ENCODE measurements at regions not wholly inside any gene's neighbourhood (a gene's known extent, or its start where the extent isn't known, plus 50 kb on each side); places are given as distances from the start of the nearest gene placed in this dataset.

GRCh38 chr10:132481690-132482089 is 55.9 kb upstream of the INPP5A start:
- TF ChIP-seq CTCF (IDR thresholded peaks at IDR 0.05; ENCODE audit: borderline replicate concordance, extremely low read depth, low read length, poor library complexity, severe bottlenecking) (no peak), EZH2 (IDR thresholded peaks at IDR 0.05; ENCODE audit: borderline replicate concordance, low read depth, low read length, severe bottlenecking) (no peak)
- Histone ChIP-seq H3K27ac (ENCODE audit: low read length) (no peak overlapping the region), H2AFZ (ENCODE audit: low read depth, low read length) (no peak overlapping the region), H3K36me3 (ENCODE audit: insufficient read depth, low read length) (no peaks in the 10 kb centered on the region), H3K9ac (ENCODE audit: low read depth, low read length) (no peak overlapping the region), H3K79me2 (ENCODE audit: insufficient read depth, low read length) (no peaks in the 10 kb centered on the region), H3K27me3 (ENCODE audit: insufficient read depth, low read length, poor library complexity) (no peaks in the 10 kb centered on the region), H3K4me3 (ENCODE audit: low read depth in 1 of 2, low read length in 2 of 2) (no peak overlapping the region), H3K4me2 (ENCODE audit: insufficient read depth, low read length) (no peak overlapping the region), H4K20me1 (ENCODE audit: insufficient read depth, low read length) (peaks cover 6% of the 10 kb centered on the region), H3K9me3 (ENCODE audit: insufficient read depth, low read length, severe bottlenecking) (no peaks in the 10 kb centered on the region), H3K4me1 (ENCODE audit: insufficient read depth, low read length) (no peaks in the 10 kb centered on the region)
- DNase-seq (no peak), ATAC-seq (ENCODE audit: insufficient read depth, low read depth) (no peak)

GRCh38 chr10:132482090-132482800 is 55.3 kb upstream of the INPP5A start:
- ATAC-seq (ENCODE audit: insufficient read depth, low read depth) (no peak), DNase-seq (no peak)
- Histone ChIP-seq H3K79me2 (ENCODE audit: insufficient read depth, low read length) (no peaks in the 10 kb centered on the region), H3K9me3 (ENCODE audit: insufficient read depth, low read length, severe bottlenecking) (no peaks in the 10 kb centered on the region), H3K27me3 (ENCODE audit: insufficient read depth, low read length, poor library complexity) (no peaks in the 10 kb centered on the region), H3K36me3 (ENCODE audit: insufficient read depth, low read length) (no peaks in the 10 kb centered on the region), H2AFZ (ENCODE audit: low read depth, low read length) (no peak overlapping the region), H3K4me1 (ENCODE audit: insufficient read depth, low read length) (no peaks in the 10 kb centered on the region), H3K4me2 (ENCODE audit: insufficient read depth, low read length) (no peak overlapping the region), H3K27ac (ENCODE audit: low read length) (no peak overlapping the region), H3K4me3 (ENCODE audit: low read depth in 1 of 2, low read length in 2 of 2) (no peak overlapping the region), H3K9ac (ENCODE audit: low read depth, low read length) (no peak overlapping the region), H4K20me1 (ENCODE audit: insufficient read depth, low read length) (peaks cover 6% of the 10 kb centered on the region)
- no peak for TF ChIP-seq EZH2 (IDR thresholded peaks at IDR 0.05; ENCODE audit: borderline replicate concordance, low read depth, low read length, severe bottlenecking)
- TF ChIP-seq CTCF (IDR thresholded peaks at IDR 0.05; ENCODE audit: borderline replicate concordance, extremely low read depth, low read length, poor library complexity, severe bottlenecking), result no peak

GRCh38 chr10:132483394-132483793 is 54.2 kb upstream of the INPP5A start:
- no peak overlapping the region for H3K4me3 ChIP-seq (ENCODE audit: low read depth in 1 of 2, low read length in 2 of 2)
- ATAC-seq (ENCODE audit: insufficient read depth, low read depth), result no peak
- H2AFZ ChIP-seq (ENCODE audit: low read depth, low read length), result no peak overlapping the region
- TF ChIP-seq CTCF (IDR thresholded peaks at IDR 0.05; ENCODE audit: borderline replicate concordance, extremely low read depth, low read length, poor library complexity, severe bottlenecking) (no peak), EZH2 (IDR thresholded peaks at IDR 0.05; ENCODE audit: borderline replicate concordance, low read depth, low read length, severe bottlenecking) (no peak)
- H3K9ac ChIP-seq (ENCODE audit: low read depth, low read length), result no peak overlapping the region
- peaks cover 6% of the 10 kb centered on the region for H4K20me1 ChIP-seq (ENCODE audit: insufficient read depth, low read length)
- no peak overlapping the region for H3K4me2 ChIP-seq (ENCODE audit: insufficient read depth, low read length)
- no peak for DNase-seq
- no peaks in the 10 kb centered on the region for H3K4me1 ChIP-seq (ENCODE audit: insufficient read depth, low read length)
- no peaks in the 10 kb centered on the region for H3K9me3 ChIP-seq (ENCODE audit: insufficient read depth, low read length, severe bottlenecking)
- no peaks in the 10 kb centered on the region for H3K36me3 ChIP-seq (ENCODE audit: insufficient read depth, low read length)
- H3K27me3 ChIP-seq (ENCODE audit: insufficient read depth, low read length, poor library complexity), result no peaks in the 10 kb centered on the region
- no peaks in the 10 kb centered on the region for H3K79me2 ChIP-seq (ENCODE audit: insufficient read depth, low read length)
- H3K27ac ChIP-seq (ENCODE audit: low read length), result no peak overlapping the region
